ENCODE measurements at regions not wholly inside any gene's neighbourhood (a gene's known extent, or its start where the extent isn't known, plus 50 kb on each side); places are given as distances from the start of the nearest gene placed in this dataset.

DNA sequence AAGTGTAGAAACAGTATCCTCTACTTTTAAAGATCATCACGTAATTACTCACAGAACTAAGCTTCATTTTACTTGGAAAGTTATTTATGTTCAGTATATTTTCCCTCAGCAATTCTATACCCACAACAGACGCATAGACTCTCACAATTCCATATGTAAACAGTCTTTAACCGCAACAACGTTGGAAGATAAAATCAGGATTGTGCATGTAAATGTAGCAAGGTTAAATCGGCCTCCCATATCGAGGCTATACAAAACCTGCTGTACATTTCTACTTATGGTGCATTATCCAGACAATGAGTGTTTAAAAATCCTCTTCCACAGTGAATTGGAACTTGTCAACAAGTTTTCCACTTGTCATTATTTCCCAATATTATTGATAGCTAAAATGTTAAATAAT lies 581.1 kb downstream of the SLC16A7 start:
- no peak overlapping the region for H3K4me3 ChIP-seq (ENCODE audit: low read length)
- H3K36me3 ChIP-seq (replicated peaks; ENCODE audit: low read depth, low read length) = no peaks in the 10 kb centered on the region
- no peaks in the 10 kb centered on the region for H3K4me1 ChIP-seq (ENCODE audit: low read length)
- H3K27ac ChIP-seq (ENCODE audit: low read length) = no peak overlapping the region
- H2AFZ ChIP-seq (ENCODE audit: low read depth, low read length) = no peak overlapping the region
- H3K27me3 ChIP-seq (ENCODE audit: low read depth, low read length) = no peaks in the 10 kb centered on the region
- H3K79me2 ChIP-seq (ENCODE audit: low read length) = no peaks in the 10 kb centered on the region
- no peak overlapping the region for H3K4me2 ChIP-seq (ENCODE audit: low read length)
- H4K20me1 ChIP-seq (ENCODE audit: insufficient read depth, low read length) = no peaks in the 10 kb centered on the region
- TF ChIP-seq EZH2phosphoT487 (IDR thresholded peaks at IDR 0.05; ENCODE audit: low read depth) (no peak), CTCF (IDR thresholded peaks at IDR 0.05; ENCODE audit: low read depth, low read length) (no peak)
- no peak overlapping the region for H3K9ac ChIP-seq (ENCODE audit: low read length)
- H3K9me3 ChIP-seq (ENCODE audit: insufficient read depth, low read length) = no peaks in the 10 kb centered on the region

DNA sequence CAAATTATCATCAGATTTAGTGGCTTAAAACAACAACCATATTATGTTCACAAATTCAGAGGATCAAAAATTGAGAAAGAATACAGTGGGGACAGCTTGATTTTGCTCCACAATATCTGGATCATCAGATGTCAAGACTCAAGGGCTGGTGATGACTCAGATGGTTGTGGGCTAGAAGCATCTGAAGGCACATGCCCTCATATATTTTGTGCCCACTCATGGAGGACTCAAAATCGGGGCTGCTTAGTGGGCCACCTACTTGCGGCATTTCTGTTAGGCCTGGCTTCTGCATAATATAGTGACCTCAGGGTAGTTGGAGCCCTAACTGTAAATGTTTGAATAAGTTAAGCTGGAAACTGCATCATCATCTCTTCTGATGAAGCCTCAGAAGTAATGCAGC lies 584.5 kb downstream of the SLC16A7 start:
- no peak overlapping the region for H2AFZ ChIP-seq (ENCODE audit: low read depth, low read length)

DNA sequence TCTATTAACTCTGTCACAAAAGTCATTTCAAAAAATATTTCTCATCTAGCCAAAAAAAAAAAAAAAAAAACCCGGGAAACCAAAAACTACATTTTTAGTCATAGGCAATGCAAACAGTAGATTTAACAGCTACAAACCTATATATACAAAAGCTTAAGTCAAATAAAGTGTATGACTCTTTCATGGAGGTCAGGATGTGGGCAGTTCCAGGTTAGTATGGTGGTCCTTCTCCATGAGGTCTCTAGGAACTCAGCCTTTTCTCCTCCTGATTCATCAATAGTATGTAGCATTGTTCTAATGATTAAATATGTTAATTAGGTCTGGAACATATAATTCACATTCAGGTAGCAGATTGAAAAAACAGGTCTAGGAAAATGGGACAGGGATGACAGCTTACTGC lies 586.5 kb downstream of the SLC16A7 start:
- H3K9me3 ChIP-seq (ENCODE audit: insufficient read depth, low read length) = no peaks in the 10 kb centered on the region

More for the DNA sequence above, 584.5 kb downstream of the SLC16A7 start:
- TF ChIP-seq CTCF (IDR thresholded peaks at IDR 0.05; ENCODE audit: low read depth, low read length) (no peak), EZH2phosphoT487 (IDR thresholded peaks at IDR 0.05; ENCODE audit: low read depth) (no peak)
- no peaks in the 10 kb centered on the region for H3K36me3 ChIP-seq (replicated peaks; ENCODE audit: low read depth, low read length)
- no peak overlapping the region for H3K4me3 ChIP-seq (ENCODE audit: low read length)
- no peak overlapping the region for H3K4me2 ChIP-seq (ENCODE audit: low read length)
- no peaks in the 10 kb centered on the region for H3K4me1 ChIP-seq (ENCODE audit: low read length)
- no peaks in the 10 kb centered on the region for H3K9me3 ChIP-seq (ENCODE audit: insufficient read depth, low read length)
- no peaks in the 10 kb centered on the region for H3K79me2 ChIP-seq (ENCODE audit: low read length)
- no peak overlapping the region for H3K27ac ChIP-seq (ENCODE audit: low read length)
- no peaks in the 10 kb centered on the region for H3K27me3 ChIP-seq (ENCODE audit: low read depth, low read length)
- H4K20me1 ChIP-seq (ENCODE audit: insufficient read depth, low read length) = no peaks in the 10 kb centered on the region
- H3K9ac ChIP-seq (ENCODE audit: low read length) = no peak overlapping the region

GRCh38 chr12:60184096-60184495 lies 588.3 kb downstream of the SLC16A7 start:
- no peaks in the 10 kb centered on the region for H3K27me3 ChIP-seq (ENCODE audit: low read depth, low read length)
- no peak overlapping the region for H3K4me2 ChIP-seq (ENCODE audit: low read length)
- H4K20me1 ChIP-seq (ENCODE audit: insufficient read depth, low read length) = no peaks in the 10 kb centered on the region
- H2AFZ ChIP-seq (ENCODE audit: low read depth, low read length) = no peak overlapping the region
- no peak overlapping the region for H3K4me3 ChIP-seq (ENCODE audit: low read length)
- H3K36me3 ChIP-seq (replicated peaks; ENCODE audit: low read depth, low read length) = no peaks in the 10 kb centered on the region
- H3K9ac ChIP-seq (ENCODE audit: low read length) = no peak overlapping the region
- no peaks in the 10 kb centered on the region for H3K79me2 ChIP-seq (ENCODE audit: low read length)
- H3K9me3 ChIP-seq (ENCODE audit: insufficient read depth, low read length) = no peaks in the 10 kb centered on the region
- no peak overlapping the region for H3K27ac ChIP-seq (ENCODE audit: low read length)
- H3K4me1 ChIP-seq (ENCODE audit: low read length) = no peaks in the 10 kb centered on the region
- TF ChIP-seq CTCF (IDR thresholded peaks at IDR 0.05; ENCODE audit: low read depth, low read length) (no peak), EZH2phosphoT487 (IDR thresholded peaks at IDR 0.05; ENCODE audit: low read depth) (no peak)

More for the DNA sequence above, 586.5 kb downstream of the SLC16A7 start:
- H3K27ac ChIP-seq (ENCODE audit: low read length) = no peak overlapping the region
- no peak overlapping the region for H3K4me3 ChIP-seq (ENCODE audit: low read length)
- H3K4me1 ChIP-seq (ENCODE audit: low read length) = no peaks in the 10 kb centered on the region
- no peak overlapping the region for H3K4me2 ChIP-seq (ENCODE audit: low read length)
- TF ChIP-seq CTCF (IDR thresholded peaks at IDR 0.05; ENCODE audit: low read depth, low read length) = no peak
- no peak for TF ChIP-seq EZH2phosphoT487 (IDR thresholded peaks at IDR 0.05; ENCODE audit: low read depth)
- H2AFZ ChIP-seq (ENCODE audit: low read depth, low read length) = no peak overlapping the region
- no peak overlapping the region for H3K9ac ChIP-seq (ENCODE audit: low read length)
- no peaks in the 10 kb centered on the region for H3K27me3 ChIP-seq (ENCODE audit: low read depth, low read length)
- H3K79me2 ChIP-seq (ENCODE audit: low read length) = no peaks in the 10 kb centered on the region
- H4K20me1 ChIP-seq (ENCODE audit: insufficient read depth, low read length) = no peaks in the 10 kb centered on the region
- no peaks in the 10 kb centered on the region for H3K36me3 ChIP-seq (replicated peaks; ENCODE audit: low read depth, low read length)

Measured in OCI-LY3 (cell line).